ENCODE measurements at regions not wholly inside any gene's neighbourhood (a gene's known extent, or its start where the extent isn't known, plus 50 kb on each side); places are given as distances from the start of the nearest gene placed in this dataset.

- DNase-seq (ENCODE audit: low read depth), result no peak
Measured at GRCh38 chr4:165677081-165677480, 196.0 kb upstream of the TLL1 start.

- DNase-seq (ENCODE audit: low read depth), result no peak
Measured at GRCh38 chr4:165678236-165678935, 194.7 kb upstream of the TLL1 start.

GRCh38 chr4:165678936-165679325 is 194.1 kb upstream of the TLL1 start:
- no peak for DNase-seq (ENCODE audit: low read depth)

- DNase-seq (ENCODE audit: low read depth), result no peak
Measured at GRCh38 chr4:165680821-165681220, 192.2 kb upstream of the TLL1 start.

DNA sequence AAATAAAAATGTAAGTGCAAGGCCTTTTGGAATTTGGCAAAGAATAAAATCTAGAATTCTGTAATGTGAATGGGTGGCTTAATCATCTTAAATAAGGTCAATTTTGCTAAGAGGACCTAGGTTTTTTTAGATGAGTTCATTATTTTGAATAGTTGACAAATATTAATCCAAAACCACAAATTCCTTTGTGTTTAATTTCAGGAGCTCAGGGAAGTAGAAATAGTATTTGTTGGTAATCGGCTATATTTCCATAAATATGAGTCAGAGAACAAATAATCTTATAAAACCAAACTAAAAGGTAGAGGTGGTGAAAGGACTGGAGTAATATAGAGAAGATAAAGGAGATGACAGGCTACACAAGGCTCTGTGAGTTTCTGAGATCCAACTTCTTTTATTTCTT is 190.4 kb upstream of the TLL1 start:
- DNase-seq (ENCODE audit: low read depth), result no peak

GRCh38 chr4:165684177-165684805 is 188.7 kb upstream of the TLL1 start:
- DNase-seq (ENCODE audit: low read depth), result peak; percentile 53

DNA sequence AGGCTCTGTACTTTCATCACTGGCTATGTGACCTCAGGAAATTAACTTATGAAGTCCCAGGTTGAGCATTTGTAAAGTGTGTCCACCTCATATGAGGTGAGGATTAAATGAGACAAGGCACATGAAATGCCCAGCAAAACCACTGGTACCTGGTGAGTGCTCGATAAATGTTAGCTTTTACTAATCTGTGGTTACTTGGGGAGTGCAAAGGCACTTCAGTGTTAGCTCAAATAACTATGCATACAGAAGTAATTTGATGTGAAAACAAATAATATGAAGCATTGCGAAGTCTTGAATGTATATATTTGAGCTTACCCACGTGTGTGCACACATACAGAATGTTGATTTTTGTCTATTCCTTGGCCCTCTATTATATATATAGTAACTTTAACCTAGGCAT is 186.3 kb upstream of the TLL1 start:
- DNase-seq (ENCODE audit: low read depth), result no peak

DNA sequence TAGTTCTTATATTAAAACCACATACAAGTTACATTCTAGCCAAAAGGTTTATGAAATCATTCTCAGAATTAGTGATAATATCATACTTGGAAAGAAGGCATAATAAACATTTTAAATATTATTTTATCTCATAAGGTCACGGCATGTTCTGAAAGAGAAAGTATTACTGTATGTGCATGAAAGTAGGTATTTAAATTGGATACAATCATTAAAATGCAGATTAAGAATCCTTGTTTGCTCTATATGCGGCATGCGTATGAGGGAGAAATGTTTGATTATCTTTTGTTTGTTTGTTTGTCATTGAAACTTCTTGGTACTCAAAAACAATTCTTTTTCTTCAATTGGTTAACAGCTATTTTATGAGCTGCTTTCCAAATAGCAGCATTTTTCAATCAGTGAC is 183.9 kb upstream of the TLL1 start:
- DNase-seq (ENCODE audit: low read depth), result no peak

DNA sequence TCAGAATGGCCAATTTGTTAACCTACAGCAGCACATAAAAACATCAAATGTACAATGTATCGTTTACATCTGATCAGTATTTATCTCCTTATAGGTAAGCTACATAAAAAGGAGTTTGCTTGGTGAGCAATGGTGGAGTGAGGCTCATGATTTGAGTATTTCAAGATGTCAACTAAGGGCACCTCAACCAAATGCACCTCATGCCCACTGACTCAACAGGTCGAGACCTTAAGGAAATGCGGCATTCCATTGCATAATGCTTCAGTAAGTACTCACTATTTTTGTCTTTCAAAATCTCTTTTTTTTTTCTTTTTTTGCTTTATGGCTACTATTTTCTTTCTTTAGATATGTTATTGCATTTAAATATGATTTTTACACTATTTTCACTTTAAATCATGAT is 181.0 kb upstream of the TLL1 start:
- DNase-seq (ENCODE audit: low read depth), result peak; percentile 46

DNA sequence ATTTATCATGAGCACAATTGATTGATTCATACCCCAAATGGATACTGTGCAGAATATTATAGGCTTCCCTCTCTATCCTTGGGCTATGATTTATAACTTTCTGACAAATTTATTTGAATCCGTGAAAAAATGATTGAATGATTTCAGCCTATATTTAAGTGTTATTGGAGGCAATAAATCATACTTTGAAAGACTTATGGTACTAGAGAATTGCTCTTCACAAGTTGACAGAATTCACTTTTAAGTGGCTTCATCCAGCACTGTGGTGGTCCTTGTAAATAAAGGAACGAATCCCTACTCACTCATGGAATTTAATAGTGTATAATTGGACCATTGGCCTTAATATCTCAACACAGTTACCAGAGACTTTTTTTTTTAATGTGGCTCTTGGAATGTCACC is 174.8 kb upstream of the TLL1 start:
- no peak for DNase-seq (ENCODE audit: low read depth)

DNA sequence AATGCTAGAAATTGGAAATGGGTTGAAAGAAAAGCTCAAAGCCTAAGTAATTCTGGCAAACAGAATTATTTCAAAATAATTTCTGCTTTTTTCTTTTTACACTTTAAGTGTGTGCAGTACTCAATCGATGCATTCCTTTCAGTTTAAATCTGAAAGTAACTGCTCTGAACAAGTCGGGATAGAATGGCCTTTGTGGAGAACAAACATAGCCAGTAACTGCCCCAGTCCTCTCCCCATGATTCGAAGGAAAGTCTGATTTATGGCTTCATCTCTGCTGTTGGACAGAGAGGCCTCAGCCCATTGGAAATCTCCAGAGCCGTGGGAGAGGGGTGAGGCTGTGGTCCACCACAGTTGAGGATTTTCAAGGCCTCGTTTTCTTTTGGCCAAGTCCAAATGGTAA is 174.0 kb upstream of the TLL1 start:
- no peak for DNase-seq (ENCODE audit: low read depth)

DNA sequence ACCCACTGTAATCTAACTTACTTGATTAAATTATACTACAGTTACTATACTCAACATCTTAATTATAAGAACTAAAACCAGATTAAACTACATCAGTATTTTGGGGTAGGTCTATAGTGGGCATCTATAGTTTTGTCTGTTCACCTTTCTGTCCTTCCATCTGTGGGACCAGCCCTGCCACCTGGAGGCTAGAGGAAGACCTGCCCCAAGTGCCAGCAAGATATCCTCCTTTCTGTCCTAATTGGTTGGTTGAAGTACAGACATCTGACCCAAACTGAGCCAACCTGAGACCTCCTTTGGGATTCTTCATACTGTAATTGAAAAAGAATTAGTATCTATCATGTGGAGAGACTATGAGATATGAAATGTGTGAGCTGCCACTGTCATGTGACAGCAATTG is 172.2 kb upstream of the TLL1 start:
- DNase-seq (ENCODE audit: low read depth), result no peak

DNA sequence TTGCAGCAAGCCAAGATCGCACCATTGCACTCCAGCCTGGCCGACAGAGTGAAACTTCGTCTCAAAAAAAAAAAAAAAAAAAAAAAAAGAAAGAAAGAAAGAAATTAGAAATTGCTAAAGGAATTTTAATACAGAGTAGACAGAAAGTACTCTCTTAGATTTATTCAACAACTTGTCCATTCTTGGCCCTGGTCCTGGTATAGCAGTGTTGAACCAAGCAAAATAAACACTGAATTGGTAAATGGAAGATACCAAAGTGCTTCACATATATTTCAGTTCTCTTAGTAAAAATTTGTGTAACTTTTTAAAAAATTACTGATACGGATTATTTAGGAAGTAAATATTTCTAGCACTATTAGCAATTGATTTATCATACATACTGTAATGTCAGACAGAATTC is 165.9 kb upstream of the TLL1 start:
- DNase-seq (ENCODE audit: low read depth), result no peak

DNA sequence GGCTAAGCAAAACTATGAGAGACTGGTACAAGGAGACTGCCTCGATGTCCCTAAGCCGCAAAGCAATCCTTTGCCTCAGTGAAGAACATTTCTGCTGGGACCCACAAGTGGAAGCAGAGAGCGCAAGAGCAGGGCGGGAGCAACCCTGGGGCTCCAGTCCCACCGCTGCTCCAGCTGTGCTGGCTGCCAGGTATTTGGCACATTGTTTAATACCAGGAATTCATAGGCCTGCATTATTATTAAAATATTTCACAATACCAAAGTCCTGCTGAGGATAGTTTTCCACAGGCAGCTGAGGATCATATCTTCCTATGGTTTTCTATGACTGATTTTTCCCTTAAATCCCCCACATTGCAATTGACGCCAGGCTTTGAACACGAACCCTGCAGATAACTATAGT is 163.5 kb upstream of the TLL1 start:
- no peak for DNase-seq (ENCODE audit: low read depth)

GRCh38 chr4:165709973-165710526 is 163.0 kb upstream of the TLL1 start:
- no peak for DNase-seq (ENCODE audit: low read depth)

DNA sequence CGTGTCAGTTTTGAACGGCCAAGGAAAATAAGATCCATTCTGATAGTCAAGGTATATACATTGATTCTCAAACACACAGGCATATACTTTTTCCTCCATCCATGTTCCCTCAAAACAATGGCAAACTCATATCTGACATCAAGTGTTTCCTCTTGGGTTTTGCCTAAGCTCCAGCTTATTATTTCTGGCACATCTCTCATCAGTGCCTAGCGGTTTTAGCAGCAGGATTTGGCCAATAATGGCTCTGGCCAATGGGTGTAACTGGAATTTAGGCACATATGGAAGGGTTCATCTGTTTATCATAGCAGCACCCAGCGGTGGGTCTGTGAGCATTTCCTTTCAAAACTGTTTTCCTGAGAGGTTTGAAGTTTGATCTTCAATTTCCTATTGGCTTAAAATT is 161.6 kb upstream of the TLL1 start:
- DNase-seq (ENCODE audit: low read depth), result no peak

DNA sequence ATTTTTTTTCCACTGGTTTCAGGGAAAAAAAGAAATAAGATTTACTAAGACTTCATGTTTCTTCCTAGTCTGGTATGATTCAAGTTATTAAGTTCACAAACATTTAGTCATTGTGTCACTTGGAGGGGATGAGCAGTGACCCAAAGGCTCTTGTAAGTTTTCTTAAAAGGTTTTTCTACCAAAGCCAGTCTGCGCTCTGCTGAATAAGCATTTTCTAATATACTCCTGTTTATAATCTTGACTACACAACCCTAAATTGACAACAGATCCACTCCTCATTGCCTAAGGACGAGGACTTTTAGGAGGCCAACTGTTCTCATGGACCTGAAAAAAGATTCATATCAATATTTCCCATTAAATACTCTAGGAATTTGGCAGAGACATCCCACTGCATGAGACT is 161.1 kb upstream of the TLL1 start:
- DNase-seq (ENCODE audit: low read depth), result no peak

- no peak for DNase-seq (ENCODE audit: low read depth)
Measured at GRCh38 chr4:165714650-165715049, 158.4 kb upstream of the TLL1 start.

GRCh38 chr4:165715211-165715610 is 157.8 kb upstream of the TLL1 start:
- no peak for DNase-seq (ENCODE audit: low read depth)

GRCh38 chr4:165715989-165716388 is 157.0 kb upstream of the TLL1 start:
- DNase-seq (ENCODE audit: low read depth), result no peak

DNA sequence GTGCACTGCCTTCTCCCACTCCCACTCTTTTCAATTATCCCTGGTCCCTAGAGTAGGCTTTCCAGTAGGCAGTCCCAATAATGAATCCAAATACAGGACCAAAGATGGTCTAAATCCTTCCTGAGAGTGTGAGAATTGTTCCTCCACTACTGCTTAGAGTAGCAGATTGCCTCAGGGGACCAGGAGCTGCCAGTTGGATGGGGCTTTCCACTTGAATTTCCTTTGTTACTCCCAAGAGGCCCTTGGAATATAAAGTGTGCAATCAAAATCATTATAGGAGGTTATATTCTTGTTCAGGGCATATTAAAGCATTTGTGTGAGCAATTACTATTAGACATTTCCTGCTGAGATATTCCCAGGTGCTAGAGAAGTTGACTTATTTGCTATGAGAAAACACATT is 156.6 kb upstream of the TLL1 start:
- no peak for DNase-seq (ENCODE audit: low read depth)

GRCh38 chr4:165718660-165719059 is 154.4 kb upstream of the TLL1 start:
- DNase-seq (ENCODE audit: low read depth), result no peak

DNA sequence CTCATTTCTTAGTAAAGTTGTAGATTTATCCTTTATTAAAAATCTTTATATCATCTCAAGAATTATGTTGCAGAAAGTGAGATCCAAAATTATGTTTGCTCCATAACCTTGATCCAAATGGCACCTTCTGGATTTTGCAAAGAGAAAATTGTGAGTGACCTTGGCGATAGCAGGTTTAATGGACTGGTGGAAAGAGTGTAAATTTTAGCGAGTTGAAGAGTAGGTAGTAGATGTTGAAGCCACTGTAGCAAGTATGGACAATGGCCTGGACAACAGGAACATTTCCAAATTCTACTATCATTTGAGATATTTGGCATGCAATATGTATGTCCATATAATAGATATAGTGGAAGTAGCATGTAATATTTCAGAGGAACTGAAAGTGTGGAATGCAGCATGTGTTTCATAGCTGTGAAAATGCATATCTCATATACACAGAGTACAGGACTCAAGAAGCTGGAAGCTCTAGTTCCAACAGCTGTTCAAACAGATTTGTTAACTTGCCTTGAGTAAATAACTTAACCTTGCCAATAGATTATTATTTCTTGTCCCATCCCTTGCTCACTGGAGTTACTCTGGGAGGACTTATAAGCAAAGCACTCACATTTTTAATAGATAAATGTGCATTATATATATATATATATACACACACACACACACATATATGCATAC is 152.5 kb upstream of the TLL1 start:
- no peak for DNase-seq (ENCODE audit: low read depth)
